Eye (tissue), 1 donor: ENCODE measurements at regions not wholly inside any gene's neighbourhood (a gene's known extent, or its start where the extent isn't known, plus 50 kb on each side); places are given as distances from the start of the nearest gene placed in this dataset.
"Not testable (repeated sequence)": the region's sequence is repeated elsewhere in the genome, so short reads cannot be mapped to it uniquely, and the experiment has no call there.

Source experiments
- DNase-seq: peaks from one replicate; pipeline ENCODE4 v3.0.0-alpha.2; 2015

DNA sequence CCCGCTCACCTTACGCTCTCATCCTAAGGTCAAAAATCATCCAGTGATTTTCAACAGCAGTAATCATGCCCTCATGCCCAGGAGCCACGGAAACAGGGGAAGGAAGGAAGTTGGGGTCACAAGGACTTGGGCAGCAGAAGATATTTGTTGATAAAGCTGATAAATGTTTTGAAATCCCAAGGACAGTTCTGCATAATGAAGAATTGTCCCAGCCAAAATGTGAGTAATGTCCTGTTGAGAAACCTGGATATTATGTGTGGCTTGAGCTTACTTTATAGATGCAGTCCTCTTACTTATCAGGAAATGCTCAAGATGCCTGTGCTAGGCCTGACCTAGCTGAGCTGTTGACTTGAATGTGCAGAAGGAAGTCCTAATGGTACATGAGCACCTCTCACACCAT lies 263.0 kb upstream of the ZFP42 start:
- DNase-seq, result no peak

- no peak for DNase-seq
These were observed 255.8 kb upstream of the ZFP42 start for GRCh38 chr4:187739771-187740170.

- DNase-seq, result no peak
These were observed 250.7 kb upstream of the ZFP42 start for GRCh38 chr4:187744911-187745310.

DNA sequence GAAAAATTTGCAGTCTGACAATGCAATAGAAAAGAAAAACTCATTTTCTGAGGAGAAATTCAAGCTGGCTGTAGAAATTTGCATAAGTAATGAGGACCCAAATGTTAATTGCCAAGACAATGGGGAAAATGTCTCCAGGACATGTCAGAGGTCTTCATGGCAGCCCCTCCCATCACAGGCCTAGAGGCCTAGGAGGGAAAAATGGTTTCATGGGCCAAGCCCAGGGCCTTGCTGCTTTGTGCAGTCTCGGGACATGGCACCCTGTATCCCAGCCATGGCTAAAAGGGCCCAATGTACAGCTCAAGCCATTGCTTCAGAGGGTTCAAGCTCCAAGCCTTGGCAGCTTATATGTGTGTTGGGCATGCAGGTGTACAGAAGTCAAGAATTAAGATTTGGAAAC lies 244.9 kb upstream of the ZFP42 start:
- DNase-seq, result not testable (repeated sequence)

- no peak for DNase-seq
These were observed 228.4 kb upstream of the ZFP42 start for GRCh38 chr4:187767158-187767557.

GRCh38 chr4:187767687-187768086 lies 227.9 kb upstream of the ZFP42 start:
- DNase-seq, result no peak

GRCh38 chr4:187770345-187770744 lies 225.2 kb upstream of the ZFP42 start:
- no peak for DNase-seq

DNA sequence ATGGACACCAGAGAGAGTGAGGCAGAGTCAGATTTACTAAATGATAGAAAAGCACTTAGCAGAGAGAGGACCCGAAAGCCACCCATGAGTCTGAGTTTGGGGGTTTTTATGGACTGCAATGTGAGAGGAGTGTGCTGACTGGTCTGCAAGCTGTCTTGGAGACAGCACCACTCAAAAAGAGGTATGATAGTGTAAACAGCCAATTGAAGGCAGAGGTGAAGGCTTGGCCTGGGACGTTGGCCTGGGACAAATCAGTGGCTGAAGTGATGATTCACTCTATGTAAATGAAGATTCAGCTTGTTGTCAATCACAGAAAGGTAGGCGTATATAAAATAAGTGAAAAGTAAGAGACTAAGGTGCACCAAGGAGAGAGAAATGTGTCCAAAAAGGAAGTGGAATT lies 217.6 kb upstream of the ZFP42 start:
- DNase-seq, result no peak

DNA sequence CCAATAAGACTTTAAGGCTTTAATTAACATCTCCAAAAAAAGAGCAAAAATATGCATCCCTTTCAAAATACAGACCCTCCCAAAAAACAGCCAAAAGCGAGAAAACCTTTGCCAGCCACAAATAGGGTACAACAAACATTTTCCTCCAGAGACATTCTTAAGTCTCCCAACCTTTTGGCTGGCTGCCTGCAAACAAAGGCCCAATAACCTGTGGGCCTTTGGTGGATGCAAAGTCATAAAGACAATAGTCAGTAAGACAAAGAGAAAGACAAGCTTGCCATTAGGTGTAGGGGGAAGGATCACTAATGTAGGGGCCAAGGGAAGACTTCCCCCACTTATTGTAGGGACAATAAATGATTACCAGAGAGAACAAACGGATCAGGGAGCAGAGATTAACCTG lies 215.5 kb upstream of the ZFP42 start:
- DNase-seq, result no peak

DNA sequence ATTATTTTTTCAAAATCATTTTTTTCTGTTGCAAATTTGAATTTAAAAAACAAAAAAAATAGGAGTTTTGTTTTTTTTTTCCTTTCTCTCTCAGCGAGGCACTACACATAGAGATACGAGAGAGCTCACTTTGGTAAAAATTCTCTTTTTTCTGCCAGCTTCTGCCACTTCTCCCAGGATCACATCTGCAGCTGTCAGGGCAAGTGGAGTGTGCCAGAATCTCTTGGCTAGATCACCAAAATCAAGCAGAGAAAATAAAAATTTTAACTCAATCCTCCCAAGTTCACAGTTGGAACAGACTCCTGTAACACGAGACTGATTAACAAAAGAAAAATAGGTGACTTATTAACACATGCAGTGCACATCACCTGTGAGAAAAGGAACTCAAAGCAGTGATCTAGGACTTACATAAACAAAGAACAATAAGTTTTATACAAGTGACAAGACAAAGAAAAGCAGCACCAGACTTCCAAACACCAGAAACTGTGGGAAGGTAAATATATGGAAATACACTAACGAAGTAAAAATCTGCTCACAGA lies 213.2 kb upstream of the ZFP42 start:
- no peak for DNase-seq

GRCh38 chr4:187786190-187786589 lies 209.4 kb upstream of the ZFP42 start:
- DNase-seq, result no peak

GRCh38 chr4:187789078-187789477 lies 206.5 kb upstream of the ZFP42 start:
- DNase-seq, result no peak

- no peak for DNase-seq
These were observed 199.8 kb upstream of the ZFP42 start for GRCh38 chr4:187795737-187796136.

- DNase-seq, result no peak
These were observed 197.2 kb upstream of the ZFP42 start for GRCh38 chr4:187798385-187798784.

DNA sequence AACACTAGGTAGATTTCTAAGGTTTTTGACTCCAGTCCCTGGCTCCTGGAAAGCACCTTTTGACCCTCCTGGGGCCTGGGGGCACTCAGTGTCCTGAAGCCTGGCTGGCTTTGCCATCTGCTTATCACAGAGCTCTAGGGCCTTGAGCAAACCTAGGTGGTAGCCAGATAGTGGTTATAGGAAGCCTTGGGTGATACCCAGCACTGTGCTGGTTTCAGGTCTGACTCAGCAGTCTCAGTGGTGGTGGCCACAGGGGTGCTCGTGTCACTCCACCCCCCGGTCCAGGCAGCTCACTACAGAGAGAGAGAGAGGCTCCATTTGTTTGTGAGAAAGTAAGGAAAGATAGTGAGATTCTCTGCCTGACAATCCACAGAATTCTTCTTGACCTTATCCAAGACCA lies 195.8 kb upstream of the ZFP42 start:
- no peak for DNase-seq

DNA sequence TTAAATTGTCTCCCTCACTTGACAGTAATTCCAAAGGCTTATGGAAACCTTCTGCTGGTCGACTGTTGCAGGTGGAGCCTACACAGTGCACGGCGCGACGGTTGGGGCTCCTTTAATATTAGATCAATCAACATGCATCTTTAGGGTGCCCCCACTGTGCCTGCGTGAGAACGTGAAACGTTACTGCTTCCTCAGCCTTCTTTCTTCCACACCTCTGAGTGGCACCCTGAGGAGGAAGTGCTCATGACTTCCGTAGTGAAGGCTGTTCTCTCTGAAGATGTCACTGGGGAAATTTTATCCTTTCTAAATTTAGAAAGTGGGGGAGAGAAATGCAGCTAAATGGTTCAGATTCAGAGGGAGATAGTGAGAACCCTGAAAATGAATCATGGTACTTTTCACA lies 184.0 kb upstream of the ZFP42 start:
- no peak for DNase-seq

GRCh38 chr4:187814737-187815465 lies 180.7 kb upstream of the ZFP42 start:
- DNase-seq, result peak; percentile 15

GRCh38 chr4:187826725-187827124 lies 168.8 kb upstream of the ZFP42 start:
- no peak for DNase-seq

DNA sequence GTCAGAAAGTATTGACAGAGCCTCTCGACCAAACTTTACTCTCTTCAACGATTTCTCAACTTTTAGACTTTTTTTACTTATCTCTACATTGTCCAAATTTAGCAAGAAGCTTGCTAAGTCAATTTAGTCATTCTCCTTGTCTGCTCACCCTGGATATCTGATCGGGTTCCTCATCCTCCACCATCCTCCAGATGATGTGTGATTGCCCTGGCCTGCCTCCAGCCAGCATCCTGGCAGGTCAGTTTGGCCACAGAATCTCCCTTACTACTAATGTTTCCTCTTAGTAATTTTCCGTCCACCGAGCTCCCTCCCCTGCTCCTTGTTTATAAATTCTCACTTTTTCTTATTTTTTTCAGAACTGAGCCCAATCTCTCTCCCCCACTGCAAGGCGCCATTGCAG lies 167.9 kb upstream of the ZFP42 start:
- no peak for DNase-seq

- no peak for DNase-seq
These were observed 155.8 kb upstream of the ZFP42 start for GRCh38 chr4:187839765-187840164.

DNA sequence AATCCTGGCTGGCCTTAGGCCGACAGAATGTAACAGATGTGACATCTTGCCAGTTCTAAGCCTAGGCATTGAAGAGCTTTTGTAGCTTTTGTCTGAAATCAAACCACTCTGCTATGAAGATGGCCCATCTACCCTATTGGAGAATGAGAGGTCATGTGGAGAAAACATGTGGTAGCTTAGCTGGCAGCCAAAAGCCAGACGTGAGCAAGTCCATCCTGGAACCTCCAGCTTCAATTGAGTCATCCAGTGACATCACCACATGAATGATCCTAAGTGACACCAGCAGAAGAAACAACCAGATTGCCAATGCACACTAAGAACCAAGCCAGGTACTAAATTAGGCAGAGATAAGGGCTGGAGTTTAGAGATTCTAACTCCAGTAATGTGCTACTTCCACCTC lies 154.8 kb upstream of the ZFP42 start:
- no peak for DNase-seq

- peak; percentile 4 for DNase-seq
These were observed 145.9 kb upstream of the ZFP42 start for GRCh38 chr4:187849556-187850225.

- DNase-seq, result no peak
These were observed 129.7 kb upstream of the ZFP42 start for GRCh38 chr4:187865914-187866313.

DNA sequence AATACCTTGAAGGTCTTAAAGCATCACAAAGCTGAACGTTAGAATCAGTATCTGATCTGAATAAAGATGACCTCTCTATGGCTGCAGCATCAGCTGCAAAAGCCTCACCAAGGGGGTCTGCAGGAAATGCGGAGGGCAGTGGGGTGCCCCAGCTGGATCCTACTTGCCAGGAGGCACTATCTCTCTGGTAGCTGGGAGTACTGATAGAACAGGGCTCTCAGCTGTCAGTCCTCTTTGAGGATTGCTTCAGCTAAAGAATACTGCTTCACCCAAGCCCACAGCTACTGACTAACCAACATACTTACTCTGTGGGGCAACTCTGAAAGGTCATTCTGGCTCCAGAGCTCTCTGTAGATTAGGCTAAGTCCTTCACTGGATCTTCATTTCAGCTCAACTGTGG lies 112.5 kb upstream of the ZFP42 start:
- no peak for DNase-seq
